ENCODE measurements at regions not wholly inside any gene's neighbourhood (a gene's known extent, or its start where the extent isn't known, plus 50 kb on each side); places are given as distances from the start of the nearest gene placed in this dataset.
"Not testable (repeated sequence)": the region's sequence is repeated elsewhere in the genome, so short reads cannot be mapped to it uniquely, and the experiment has no call there.

GRCh38 chr9:99628285-99628684, 193.4 kb upstream of the NR4A3 start:
- DNase-seq (ENCODE audit: low read depth) = no peak

- no peak for DNase-seq (ENCODE audit: low read depth)
Measured at GRCh38 chr9:99628849-99629620, 192.7 kb upstream of the NR4A3 start.

GRCh38 chr9:99632349-99633038, 189.2 kb upstream of the NR4A3 start:
- no peak for DNase-seq (ENCODE audit: low read depth)

GRCh38 chr9:99633265-99633664, 188.4 kb upstream of the NR4A3 start:
- DNase-seq (ENCODE audit: low read depth) = no peak

- DNase-seq (ENCODE audit: low read depth) = peak; percentile 3
Measured at GRCh38 chr9:99634186-99634585, 187.5 kb upstream of the NR4A3 start.

- DNase-seq (ENCODE audit: low read depth) = peak; percentile 54
Measured at GRCh38 chr9:99635032-99635431, 186.7 kb upstream of the NR4A3 start.

- no peak for DNase-seq (ENCODE audit: low read depth)
Measured at GRCh38 chr9:99637641-99638040, 184.0 kb upstream of the NR4A3 start.

GRCh38 chr9:99638971-99639370, 182.7 kb upstream of the NR4A3 start:
- no peak for DNase-seq (ENCODE audit: low read depth)

- DNase-seq (ENCODE audit: low read depth) = no peak
Measured at GRCh38 chr9:99647604-99648003, 174.1 kb upstream of the NR4A3 start.

GRCh38 chr9:99650187-99650874, 171.4 kb upstream of the NR4A3 start:
- no peak for DNase-seq (ENCODE audit: low read depth)

GRCh38 chr9:99660191-99660636, 161.5 kb upstream of the NR4A3 start:
- DNase-seq (ENCODE audit: low read depth) = no peak

GRCh38 chr9:99663297-99663696, 158.4 kb upstream of the NR4A3 start:
- no peak for DNase-seq (ENCODE audit: low read depth)

- DNase-seq (ENCODE audit: low read depth) = no peak
Measured at GRCh38 chr9:99663856-99664255, 157.8 kb upstream of the NR4A3 start.

- peak; percentile 31 for DNase-seq (ENCODE audit: low read depth)
Measured at GRCh38 chr9:99666571-99666970, 155.1 kb upstream of the NR4A3 start.

- DNase-seq (ENCODE audit: low read depth) = not testable (repeated sequence)
Measured at GRCh38 chr9:99670886-99671285, 150.8 kb upstream of the NR4A3 start.

GRCh38 chr9:99677281-99677680, 144.4 kb upstream of the NR4A3 start:
- peak; percentile 14 for DNase-seq (ENCODE audit: low read depth)

- no peak for DNase-seq (ENCODE audit: low read depth)
Measured at GRCh38 chr9:99678566-99678965, 143.1 kb upstream of the NR4A3 start.

GRCh38 chr9:99680191-99680590, 141.5 kb upstream of the NR4A3 start:
- peak; percentile 80 for DNase-seq (ENCODE audit: low read depth)

GRCh38 chr9:99681113-99681512, 140.6 kb upstream of the NR4A3 start:
- no peak for DNase-seq (ENCODE audit: low read depth)

GRCh38 chr9:99682378-99682777, 139.3 kb upstream of the NR4A3 start:
- DNase-seq (ENCODE audit: low read depth) = no peak

GRCh38 chr9:99682870-99683269, 138.8 kb upstream of the NR4A3 start:
- DNase-seq (ENCODE audit: low read depth) = no peak

GRCh38 chr9:99690573-99690972, 131.1 kb upstream of the NR4A3 start:
- peak; percentile 4 for DNase-seq (ENCODE audit: low read depth)

GRCh38 chr9:99693888-99694287, 127.8 kb upstream of the NR4A3 start:
- DNase-seq (ENCODE audit: low read depth) = no peak
